Naive thymus-derived CD8-positive, alpha-beta T cell (primary cell): ENCODE measurements at regions not wholly inside any gene's neighbourhood (a gene's known extent, or its start where the extent isn't known, plus 50 kb on each side); places are given as distances from the start of the nearest gene placed in this dataset.
"Not testable (repeated sequence)": the region's sequence is repeated elsewhere in the genome, so short reads cannot be mapped to it uniquely, and the experiment has no call there.

Experiments used
- ATAC-seq, 2 donors: fragments of 150-1000 bp; cut with Tn5 transposase in 1 of 2; sonication (Bioruptor Pico), chemical (Tn5 transposase) in 1 of 2; 1 replicate in 1 of 2; 2 replicates in 1 of 2; pipeline ENCODE4 v1.10.0; 2021; ENCODE audit warnings: mild to moderate bottlenecking in 2 of 2, moderate library complexity in 2 of 2
- POLR2A ChIA-PET: fragments of 350-600 bp; sonication (Branson Sonifier 250); formaldehyde crosslinking; loops from one replicate; lab custom pipeline; 2021; ENCODE audit warnings: antibody characterized with exemption; lab: Charles Lee
- DNase-seq, 10 donors: peaks; one replicate each; pipeline versions ENCODE4 v3.0.0 to v3.0.0-alpha.2; 2020 to 2022
- H3K27ac Mint-ChIP-seq, 10 donors: one replicate each; pipeline ENCODE4 v1.8.0; 2020 to 2022; ENCODE audit warnings: mild to moderate bottlenecking in 10 of 10, mixed read lengths in 10 of 10, moderate library complexity in 4 of 10, inconsistent platforms in 1 of 10
- H3K27me3 Mint-ChIP-seq, 5 donors: one replicate each; pipeline ENCODE4 v1.8.0; 2021 to 2022; ENCODE audit warnings: mixed read lengths in 5 of 5
- H3K36me3 Mint-ChIP-seq, 3 donors: one replicate each; pipeline ENCODE4 v1.8.0; 2020 to 2022; ENCODE audit warnings: mixed read lengths in 3 of 3, mild to moderate bottlenecking in 2 of 3, inconsistent platforms in 1 of 3
- H3K4me1 Mint-ChIP-seq, 4 donors: one replicate each; pipeline ENCODE4 v1.8.0; 2021 to 2022; ENCODE audit warnings: mixed read lengths in 4 of 4
- H3K4me3 Mint-ChIP-seq, 10 donors: one replicate each; pipeline ENCODE4 v1.8.0; 2020 to 2022; ENCODE audit warnings: mild to moderate bottlenecking in 10 of 10, mixed read lengths in 10 of 10, moderate library complexity in 6 of 10, inconsistent platforms in 1 of 10
- H3K9me3 Mint-ChIP-seq, 9 donors: one replicate each; pipeline ENCODE4 v1.8.0; 2020 to 2022; ENCODE audit warnings: mixed read lengths in 9 of 9, mild to moderate bottlenecking in 3 of 9, inconsistent platforms in 1 of 9, moderate library complexity in 1 of 9

- Mint-ChIP-seq H3K9me3 (no peaks in the 10 kb centered on the region), H3K27ac (no peak overlapping the region), H3K4me3 (no peak overlapping the region), H3K27me3 (peaks cover 5 to 13% (median 6%) of the 10 kb centered on the region in 5 donors), H3K36me3 (no peaks in the 10 kb centered on the region), H3K4me1 (no peaks in the 10 kb centered on the region)
- no peak for ATAC-seq
- DNase-seq, result no peak
- POLR2A ChIA-PET, result no interaction called here
These were observed 115.0 kb upstream of the HAND1 start for GRCh38 chr5:154593071-154593470.

GRCh38 chr5:154590093-154590724, 112.2 kb upstream of the HAND1 start:
- Mint-ChIP-seq H3K27ac (no peak overlapping the region), H3K27me3 (peaks cover 1 to 7% (median 6%) of the 10 kb centered on the region in 5 donors), H3K4me1 (no peaks in the 10 kb centered on the region), H3K4me3 (no peak overlapping the region), H3K9me3 (no peaks in the 10 kb centered on the region), H3K36me3 (no peaks in the 10 kb centered on the region)
- DNase-seq (no peak), ATAC-seq (no peak)
- POLR2A ChIA-PET, result no interaction called here

- H3K9me3 Mint-ChIP-seq, result no peaks in the 10 kb centered on the region
- H3K27ac Mint-ChIP-seq, result no peak overlapping the region
- peaks cover 3 to 13% (median 11%) of the 10 kb centered on the region in 5 donors for H3K27me3 Mint-ChIP-seq
- no peak overlapping the region for H3K4me3 Mint-ChIP-seq
- no peak for ATAC-seq
- DNase-seq, result no peak
- H3K36me3 Mint-ChIP-seq, result no peaks in the 10 kb centered on the region
- H3K4me1 Mint-ChIP-seq, result no peaks in the 10 kb centered on the region
- POLR2A ChIA-PET, result no interaction called here
These were observed 111.5 kb upstream of the HAND1 start for GRCh38 chr5:154589511-154589910.

GRCh38 chr5:154588833-154589425, 110.9 kb upstream of the HAND1 start:
- not testable (repeated sequence) for DNase-seq, H3K9me3 Mint-ChIP-seq, ATAC-seq, H3K4me1 Mint-ChIP-seq, H3K4me3 Mint-ChIP-seq, H3K36me3 Mint-ChIP-seq, H3K27ac Mint-ChIP-seq
- POLR2A ChIA-PET, result interaction anchor here (0.6 kb wide), 1 partner anchor 36 kb away, joined by 4 read pairs; no protein-coding TSS in a partner anchor
- H3K27me3 Mint-ChIP-seq, result peaks cover 3 to 18% (median 12%) of the 10 kb centered on the region in 5 donors

GRCh38 chr5:154588091-154588774, 110.2 kb upstream of the HAND1 start:
- ATAC-seq, result no peak
- Mint-ChIP-seq H3K9me3 (no peaks in the 10 kb centered on the region), H3K27ac (no peak overlapping the region), H3K36me3 (no peaks in the 10 kb centered on the region), H3K27me3 (peaks cover 3 to 25% (median 17%) of the 10 kb centered on the region in 5 donors), H3K4me1 (no peaks in the 10 kb centered on the region), H3K4me3 (no peak overlapping the region)
- DNase-seq, result no peak
- POLR2A ChIA-PET, result interaction anchor here (0.6 kb wide), 1 partner anchor 35 kb away, joined by 4 read pairs; no protein-coding TSS in a partner anchor

- H3K27me3 Mint-ChIP-seq, result peaks cover 3 to 30% (median 19%) of the 10 kb centered on the region in 5 donors
- POLR2A ChIA-PET, result no interaction called here
- no peaks in the 10 kb centered on the region for H3K4me1 Mint-ChIP-seq
- DNase-seq, result no peak
- no peaks in the 10 kb centered on the region for H3K36me3 Mint-ChIP-seq
- no peaks in the 10 kb centered on the region for H3K9me3 Mint-ChIP-seq
- no peak for ATAC-seq
- peak overlapping the region in 1 of 10 donors; percentile 11 for H3K27ac Mint-ChIP-seq
- no peak overlapping the region for H3K4me3 Mint-ChIP-seq
These were observed 109.3 kb upstream of the HAND1 start for GRCh38 chr5:154587123-154588026.

GRCh38 chr5:154583671-154584177, 105.7 kb upstream of the HAND1 start:
- no peaks in the 10 kb centered on the region for H3K9me3 Mint-ChIP-seq
- no peaks in the 10 kb centered on the region for H3K4me1 Mint-ChIP-seq
- no peak overlapping the region for H3K4me3 Mint-ChIP-seq
- peaks cover 5 to 35% (median 22%) of the 10 kb centered on the region in 5 donors for H3K27me3 Mint-ChIP-seq
- DNase-seq (no peak), ATAC-seq (no peak)
- H3K27ac Mint-ChIP-seq, result no peak overlapping the region
- POLR2A ChIA-PET, result no interaction called here
- H3K36me3 Mint-ChIP-seq, result no peaks in the 10 kb centered on the region

GRCh38 chr5:154580422-154580821, 102.4 kb upstream of the HAND1 start:
- ATAC-seq (no peak), DNase-seq (no peak)
- Mint-ChIP-seq H3K27ac (no peak overlapping the region), H3K27me3 (peaks cover 15 to 45% (median 36%) of the 10 kb centered on the region in 5 donors), H3K4me3 (no peak overlapping the region), H3K36me3 (no peaks in the 10 kb centered on the region), H3K4me1 (peaks cover 0 to 3% (median 1%) of the 10 kb centered on the region in 4 donors), H3K9me3 (no peaks in the 10 kb centered on the region)
- POLR2A ChIA-PET, result no interaction called here

GRCh38 chr5:154577416-154577815, 99.4 kb upstream of the HAND1 start:
- H3K4me3 Mint-ChIP-seq, result no peak overlapping the region
- H3K27me3 Mint-ChIP-seq, result peaks cover 15 to 41% (median 30%) of the 10 kb centered on the region in 5 donors
- peaks cover 0 to 3% (median 1%) of the 10 kb centered on the region in 4 donors for H3K4me1 Mint-ChIP-seq
- ATAC-seq, result no peak
- H3K27ac Mint-ChIP-seq, result no peak overlapping the region
- POLR2A ChIA-PET, result no interaction called here
- DNase-seq, result no peak
- no peaks in the 10 kb centered on the region for H3K36me3 Mint-ChIP-seq
- H3K9me3 Mint-ChIP-seq, result no peaks in the 10 kb centered on the region

- no peak for ATAC-seq
- POLR2A ChIA-PET, result no interaction called here
These were observed 98.4 kb upstream of the HAND1 start for GRCh38 chr5:154576429-154576806.

GRCh38 chr5:154575546-154576428, 97.8 kb upstream of the HAND1 start:
- no peak overlapping the region for H3K4me3 Mint-ChIP-seq
- POLR2A ChIA-PET, result no interaction called here

More at GRCh38 chr5:154576429-154576806, 98.4 kb upstream of the HAND1 start:
- peaks cover 0 to 3% (median 1%) of the 10 kb centered on the region in 4 donors for H3K4me1 Mint-ChIP-seq
- H3K4me3 Mint-ChIP-seq, result no peak overlapping the region
- H3K36me3 Mint-ChIP-seq, result no peaks in the 10 kb centered on the region
- no peaks in the 10 kb centered on the region for H3K9me3 Mint-ChIP-seq
- peak overlapping the region in 1 of 10 donors; percentile 88 for H3K27ac Mint-ChIP-seq
- H3K27me3 Mint-ChIP-seq, result peaks cover 15 to 41% (median 25%) of the 10 kb centered on the region in 5 donors
- DNase-seq, result no peak

More at GRCh38 chr5:154575546-154576428, 97.8 kb upstream of the HAND1 start:
- peak overlapping the region in 1 of 10 donors; percentile 88 for H3K27ac Mint-ChIP-seq
- H3K9me3 Mint-ChIP-seq, result no peaks in the 10 kb centered on the region
- peaks cover 15 to 41% (median 24%) of the 10 kb centered on the region in 5 donors for H3K27me3 Mint-ChIP-seq
- peaks cover 0 to 3% (median 1%) of the 10 kb centered on the region in 4 donors for H3K4me1 Mint-ChIP-seq
- ATAC-seq (no peak), DNase-seq (no peak)
- no peaks in the 10 kb centered on the region for H3K36me3 Mint-ChIP-seq
